ENCODE measurements at regions not wholly inside any gene's neighbourhood (a gene's known extent, or its start where the extent isn't known, plus 50 kb on each side); places are given as distances from the start of the nearest gene placed in this dataset.

DNA sequence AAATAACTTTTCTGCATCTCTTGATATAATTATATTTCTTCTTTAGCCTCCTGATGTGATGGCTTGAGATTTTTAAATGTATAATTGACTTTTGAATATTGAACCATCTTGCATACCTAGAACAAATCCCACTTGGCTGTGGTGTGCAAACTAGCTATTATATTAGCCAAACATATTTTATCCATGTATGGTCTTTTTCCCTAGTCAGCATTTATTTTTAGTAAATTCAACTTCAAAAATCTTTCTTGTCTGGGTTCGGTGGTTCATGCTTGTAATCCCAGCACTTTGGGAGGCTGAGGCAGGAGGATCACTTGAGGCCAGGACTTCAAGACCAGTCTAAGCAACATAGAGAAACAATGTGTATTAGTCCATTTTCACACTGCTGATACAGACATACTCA lies 386.6 kb upstream of the VWC2 start:
- no peak for DNase-seq

DNA sequence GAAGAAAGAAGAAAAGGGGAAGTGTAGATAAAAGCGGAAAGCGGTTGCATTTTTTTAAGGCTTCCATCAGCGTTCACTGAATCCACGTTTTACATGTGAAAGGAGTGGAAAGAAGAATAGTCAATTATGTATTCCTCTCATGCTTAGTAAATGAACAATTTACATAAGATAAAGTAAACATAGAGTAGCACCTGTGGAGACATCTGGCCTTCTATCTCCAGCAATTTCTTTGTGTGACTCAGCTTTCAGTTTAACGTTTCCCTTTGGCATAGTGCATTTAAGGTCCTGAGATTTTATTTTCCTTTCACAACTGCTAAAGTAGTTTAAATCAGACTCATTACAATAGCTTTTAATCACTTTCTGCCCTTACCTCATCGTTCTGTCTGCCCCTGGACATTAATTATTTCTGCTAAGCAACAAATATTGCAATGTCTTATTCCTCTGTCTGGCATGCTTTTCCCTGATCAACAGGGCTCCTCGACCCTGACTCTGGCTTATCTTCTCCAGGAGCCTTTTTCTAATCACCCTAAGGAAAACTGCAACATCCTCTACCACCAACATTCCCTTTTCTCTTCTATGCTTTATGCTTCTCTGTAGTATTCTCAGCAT lies 383.5 kb upstream of the VWC2 start:
- no peak for DNase-seq

DNA sequence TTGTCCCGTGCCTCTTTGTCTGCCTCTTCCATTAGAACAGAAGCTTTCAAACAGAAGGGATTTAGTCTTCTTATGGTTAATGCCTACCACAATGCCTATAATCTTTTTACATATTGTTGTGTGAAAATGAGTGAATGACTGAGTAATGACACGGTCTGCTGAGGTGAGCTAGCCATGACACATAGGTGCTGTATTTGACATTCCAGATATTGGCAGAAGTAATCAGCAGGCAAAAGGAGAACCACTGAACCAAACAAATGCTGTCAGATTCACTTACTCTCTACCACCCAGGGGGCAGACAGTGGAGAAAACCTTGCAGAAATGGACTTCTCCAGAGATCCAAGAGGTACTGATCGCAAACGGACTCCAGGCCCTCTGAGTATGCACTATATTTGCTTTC lies 377.2 kb upstream of the VWC2 start:
- no peak for DNase-seq

DNA sequence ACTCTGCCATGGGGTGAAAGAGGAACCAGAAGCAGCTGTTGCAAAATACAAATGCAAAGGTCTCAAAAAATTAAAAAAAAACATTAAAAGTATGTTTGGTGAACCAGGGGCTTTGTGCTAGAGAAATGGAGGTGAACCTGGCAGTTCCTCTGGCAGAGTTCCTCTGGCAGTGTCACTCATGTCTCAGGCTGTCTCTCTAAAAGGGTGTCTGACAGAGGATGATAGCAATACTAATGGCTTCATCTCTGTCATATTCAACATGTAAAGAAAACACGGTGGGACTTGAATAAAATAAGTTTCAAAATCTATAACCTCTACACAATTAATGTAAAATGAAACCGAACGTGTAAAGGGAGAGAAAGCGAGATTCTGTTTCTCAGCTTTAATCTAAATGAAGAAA lies 375.7 kb upstream of the VWC2 start:
- DNase-seq: no peak

DNA sequence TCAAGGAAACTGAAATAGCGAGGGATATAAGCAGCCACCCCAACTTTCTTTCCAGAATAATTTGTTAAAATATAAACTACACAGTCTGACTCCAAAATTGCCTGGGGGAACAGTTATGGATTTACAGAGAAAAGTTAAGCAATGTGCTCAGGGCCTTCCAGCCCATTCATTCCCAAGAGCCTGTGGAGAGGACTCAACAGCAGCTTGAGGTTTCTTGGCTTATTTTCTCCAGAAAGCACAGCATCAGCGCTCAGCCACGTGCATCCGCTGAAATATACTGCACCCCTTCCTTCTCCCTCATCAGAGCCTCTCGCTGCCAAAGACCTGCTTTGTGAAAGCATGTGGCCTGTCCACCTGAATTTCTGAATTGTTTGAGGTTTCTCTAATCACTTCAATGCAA lies 375.2 kb upstream of the VWC2 start:
- no peak for DNase-seq

DNA sequence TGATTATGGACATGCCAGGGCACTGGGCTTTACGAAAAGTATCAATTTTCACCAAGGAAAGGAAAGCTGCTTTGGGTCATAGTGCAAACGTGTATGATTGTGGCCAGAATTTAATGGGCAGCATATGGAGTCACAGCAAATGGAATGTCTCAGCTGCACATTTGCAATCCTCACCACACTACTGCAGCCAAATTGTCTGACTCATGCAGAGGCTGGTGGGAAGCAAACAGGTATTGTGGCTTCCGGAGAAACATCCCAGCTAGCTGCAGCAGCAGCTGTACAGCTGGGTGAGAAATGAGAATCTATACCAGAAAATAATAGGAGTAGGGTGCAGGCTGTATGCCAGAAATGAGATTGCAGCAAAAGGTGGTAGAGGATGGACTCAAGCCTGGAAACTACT lies 374.7 kb upstream of the VWC2 start:
- DNase-seq: no peak

DNA sequence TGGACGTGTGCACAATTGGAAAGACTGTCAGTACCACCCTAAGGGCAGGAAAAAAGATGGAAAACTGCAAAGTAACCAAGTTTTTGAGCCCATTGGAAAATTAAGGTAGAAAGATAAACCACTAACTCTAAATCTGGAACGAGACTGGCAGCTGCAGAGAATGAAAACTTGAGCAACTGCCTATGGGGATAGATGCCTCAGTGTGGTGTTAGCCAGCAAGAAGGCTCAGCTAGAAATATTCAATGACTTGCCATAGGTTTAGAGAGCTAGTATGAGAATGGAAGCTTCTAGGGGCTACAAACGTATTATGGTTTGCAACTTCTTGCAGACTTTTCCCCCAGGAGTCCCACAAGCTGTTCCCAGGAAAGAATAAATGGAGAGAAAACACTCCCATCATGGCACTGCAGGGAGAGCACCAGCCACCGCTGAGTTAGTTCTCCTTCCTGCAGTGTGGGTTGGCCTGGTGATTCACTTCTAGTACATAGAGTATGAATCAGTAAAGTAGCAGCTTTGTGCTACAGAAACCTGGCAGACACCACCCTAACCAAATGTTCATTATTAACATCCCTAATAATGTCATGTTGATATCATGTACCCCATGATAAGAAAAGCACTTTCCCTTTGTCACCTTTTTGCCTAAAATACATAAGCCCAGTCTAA lies 372.4 kb upstream of the VWC2 start:
- no peak for DNase-seq

DNA sequence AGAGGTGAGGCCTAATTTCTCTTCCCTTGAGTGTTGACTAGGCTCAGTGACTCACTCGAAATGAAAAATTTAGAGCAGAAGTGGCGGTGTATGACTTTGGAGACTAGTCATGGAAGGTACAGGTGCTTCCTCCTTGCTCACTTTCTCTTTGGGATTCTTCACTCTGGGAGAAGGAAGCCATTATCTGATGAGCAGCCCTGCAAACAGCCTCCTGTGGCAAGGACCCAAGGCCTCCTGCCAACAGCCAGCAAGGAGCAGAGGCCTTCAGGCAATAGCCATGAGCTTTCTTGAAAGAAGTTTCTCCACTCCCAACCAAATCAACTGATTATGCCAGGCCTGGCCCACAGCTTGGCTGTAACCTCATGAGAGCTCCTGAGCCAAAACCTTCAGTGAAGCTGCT lies 369.6 kb upstream of the VWC2 start:
- DNase-seq: no peak

DNA sequence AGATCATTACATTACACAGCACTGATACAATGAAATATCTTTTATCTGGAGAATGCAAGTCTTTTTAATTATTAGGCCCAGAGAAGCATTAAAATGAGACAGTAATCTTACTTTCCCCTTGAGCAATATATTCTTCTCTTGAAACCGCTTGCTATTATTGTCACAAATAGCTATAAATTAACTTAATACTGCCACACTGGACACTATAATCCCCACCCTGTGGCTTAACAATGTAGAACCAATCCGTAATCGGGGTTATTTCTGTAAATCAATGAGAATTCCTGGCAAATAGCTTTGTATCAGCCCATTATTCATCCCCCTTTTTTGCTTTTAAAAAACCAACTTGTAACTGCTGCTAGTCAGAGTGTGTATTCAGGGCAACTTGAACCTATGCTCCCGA lies 366.2 kb upstream of the VWC2 start:
- no peak for DNase-seq

DNA sequence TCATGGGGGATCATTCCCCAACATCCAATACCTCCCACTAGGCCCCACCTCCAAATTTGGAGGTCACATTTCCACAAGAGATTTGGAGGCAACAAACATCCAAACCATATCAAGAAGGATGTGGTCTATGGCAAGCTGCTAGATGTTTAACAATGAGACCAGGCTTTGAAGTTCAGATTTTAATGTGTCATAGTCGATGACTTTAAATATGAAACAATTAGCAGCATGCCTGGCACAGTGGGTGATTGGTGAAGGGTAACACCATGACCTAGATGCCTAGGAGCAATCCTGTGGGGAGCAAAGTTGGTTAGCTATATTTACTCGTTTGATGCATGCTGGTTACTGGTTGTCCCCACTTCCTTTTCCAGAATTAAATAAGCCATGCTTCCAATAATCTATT lies 356.4 kb upstream of the VWC2 start:
- DNase-seq: no peak

DNA sequence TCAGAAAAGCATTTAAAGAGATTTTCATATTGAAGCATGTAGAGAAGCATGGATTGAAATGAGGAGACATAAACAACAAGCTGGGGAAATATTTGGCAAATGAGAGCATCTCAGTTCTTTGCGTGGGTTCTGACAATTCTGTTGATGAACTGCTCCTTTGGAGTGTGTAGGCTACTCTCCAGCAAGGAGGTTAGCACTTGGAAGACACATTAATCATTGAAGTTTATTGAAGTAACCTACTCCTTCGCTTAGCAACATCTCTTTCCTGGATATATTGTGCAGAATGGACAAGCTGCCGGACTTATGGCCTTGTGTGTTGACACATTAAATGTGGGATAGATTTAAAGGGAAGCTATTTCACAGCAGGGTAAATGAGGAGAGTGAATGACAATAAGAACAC lies 354.5 kb upstream of the VWC2 start:
- DNase-seq: no peak

DNA sequence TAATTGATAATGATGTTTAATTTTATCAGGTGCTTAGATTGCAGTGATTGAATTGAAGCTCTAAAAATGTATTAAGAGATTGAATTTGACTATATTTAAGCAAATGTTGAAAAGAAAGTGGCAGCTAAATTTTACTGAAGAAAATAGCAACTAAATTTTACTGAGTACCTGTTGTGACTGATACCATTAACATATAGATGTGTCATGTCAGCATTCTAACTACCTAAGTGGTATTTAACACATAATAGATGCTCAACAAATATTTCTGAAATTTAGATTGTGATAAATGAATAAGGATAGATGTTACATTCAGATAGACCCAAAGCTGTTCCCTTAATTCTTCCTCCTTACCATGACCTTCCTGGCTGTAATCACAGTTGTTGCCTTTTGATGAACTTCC lies 350.9 kb upstream of the VWC2 start:
- no peak for DNase-seq

DNA sequence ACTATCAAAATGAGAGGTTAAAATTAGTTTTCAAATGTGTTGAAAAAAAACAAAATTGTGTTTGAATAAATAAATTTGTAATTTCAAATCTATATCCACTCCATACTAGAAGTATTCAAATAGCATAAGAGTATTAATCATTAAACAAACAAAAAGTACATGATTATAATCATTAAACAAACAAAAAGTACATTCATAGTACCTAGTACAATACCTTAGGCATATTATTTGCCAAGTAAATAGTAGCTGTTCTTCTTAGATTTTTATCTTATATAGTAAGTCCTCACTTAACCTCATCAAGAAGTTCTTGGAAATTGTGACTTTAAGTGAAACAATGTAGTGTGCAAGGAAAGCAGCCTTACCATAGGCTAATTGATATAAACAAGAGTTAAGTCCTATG lies 349.3 kb upstream of the VWC2 start:
- DNase-seq: no peak

DNA sequence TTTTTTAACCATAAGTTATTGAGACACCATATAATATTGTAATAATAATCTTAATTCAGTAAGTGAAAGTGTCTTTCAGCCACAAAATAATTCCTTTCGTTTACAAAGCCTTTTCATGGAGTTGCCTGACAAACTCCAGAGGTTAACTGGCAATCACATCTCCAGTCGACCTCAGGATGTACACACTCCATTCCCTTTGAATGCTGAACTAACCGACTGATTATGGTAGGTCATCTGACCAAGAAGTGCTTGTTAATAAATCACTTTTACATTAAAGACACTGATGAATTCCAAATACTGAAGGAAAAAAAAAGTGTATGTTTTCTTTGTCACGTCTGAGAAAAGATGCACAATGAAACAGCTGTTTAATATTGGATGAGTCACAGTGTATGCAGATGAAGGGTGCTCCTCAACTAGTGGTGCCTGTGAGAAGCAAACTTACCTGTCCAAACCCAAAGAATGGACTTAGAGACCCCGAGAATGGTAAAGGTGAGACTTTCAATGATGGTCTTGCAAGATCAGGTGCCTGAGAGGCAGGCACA lies 348.1 kb upstream of the VWC2 start:
- no peak for DNase-seq

DNA sequence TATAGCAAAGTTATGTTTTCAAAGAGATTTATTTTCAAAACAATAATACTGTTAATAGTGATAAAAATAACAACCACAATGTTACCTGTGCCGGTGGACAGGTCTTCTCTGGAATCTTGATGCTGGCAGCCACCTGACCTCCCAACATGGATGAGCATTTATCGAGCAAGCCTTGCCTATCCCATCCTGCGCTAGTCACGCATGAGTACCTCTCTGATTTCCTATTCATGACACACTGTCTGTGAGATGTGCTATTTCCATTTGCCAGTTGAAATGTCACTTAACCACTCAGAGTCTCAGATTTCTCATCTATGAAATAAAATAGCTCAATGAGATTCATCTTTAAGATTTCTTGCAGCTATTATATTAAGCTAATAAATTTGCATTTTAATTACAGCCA lies 341.2 kb upstream of the VWC2 start:
- DNase-seq: no peak

DNA sequence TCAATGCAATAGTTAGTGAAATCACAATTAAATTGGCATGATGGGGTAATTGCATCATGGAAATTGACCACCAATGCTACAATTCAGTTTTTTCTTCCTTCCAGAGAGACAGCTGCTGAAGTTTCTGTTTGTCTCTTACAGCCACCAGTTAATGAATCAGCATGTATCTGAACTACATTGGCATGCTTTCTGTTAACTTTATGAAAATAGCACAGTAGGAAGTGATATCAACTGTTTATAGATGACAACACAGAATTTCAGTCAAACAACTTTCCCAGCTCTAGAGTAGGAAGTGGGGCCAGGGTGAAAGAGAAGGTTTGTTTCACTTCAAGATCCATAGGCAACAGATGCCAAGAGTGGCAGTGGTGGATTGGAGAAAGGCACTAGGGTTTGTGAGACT lies 339.6 kb upstream of the VWC2 start:
- no peak for DNase-seq

DNA sequence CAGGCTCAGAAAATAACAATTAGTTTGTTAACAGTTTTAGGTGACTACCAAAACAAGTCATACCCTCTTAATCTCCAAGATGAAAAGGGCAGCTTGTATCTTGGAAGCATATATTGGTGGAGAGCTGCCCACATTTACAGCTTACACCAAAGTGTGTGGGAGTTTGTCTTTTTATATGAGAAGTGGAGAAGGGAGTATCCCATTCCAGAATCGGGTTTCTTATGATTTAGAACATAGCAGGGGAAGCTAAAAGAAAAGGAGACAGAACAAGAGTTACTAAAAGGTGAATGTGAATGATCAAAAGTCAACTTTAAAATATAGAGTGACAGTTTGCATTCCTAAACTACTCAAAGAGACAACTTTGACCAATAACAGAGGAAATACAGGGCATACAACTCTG lies 338.6 kb upstream of the VWC2 start:
- DNase-seq: no peak

DNA sequence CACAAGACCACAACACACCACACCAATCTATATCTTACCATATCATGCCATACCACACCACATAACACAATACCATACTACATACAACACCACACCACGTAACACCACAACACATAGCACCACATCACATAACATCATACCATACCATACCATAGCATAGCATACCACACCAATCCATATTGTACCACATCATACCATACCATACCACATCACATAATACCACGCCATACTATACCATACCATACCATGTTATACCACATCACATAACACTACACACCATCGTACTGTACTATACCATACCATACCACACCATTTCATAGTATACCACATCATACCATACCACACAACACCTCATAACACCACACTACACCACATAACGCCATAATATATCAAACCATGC lies 335.2 kb upstream of the VWC2 start:
- no peak for DNase-seq

DNA sequence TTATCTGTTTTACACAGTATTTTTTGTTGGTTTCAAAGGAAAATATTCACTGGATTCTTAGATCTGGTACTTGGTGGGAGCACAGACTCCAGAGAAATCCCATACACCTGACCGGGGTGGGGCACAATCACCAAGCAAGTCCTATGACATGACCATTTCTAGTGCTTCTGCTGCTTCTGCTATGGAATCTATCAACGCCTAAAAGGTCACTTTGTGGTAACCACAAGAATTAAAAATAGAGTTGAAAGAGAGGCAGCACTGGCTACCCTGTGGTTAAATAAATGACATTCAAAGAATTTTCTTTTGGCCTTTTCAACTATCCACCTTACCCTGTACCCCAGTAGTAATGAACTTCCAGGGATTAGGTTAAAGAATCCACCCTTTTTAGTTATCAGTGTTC lies 329.9 kb upstream of the VWC2 start:
- DNase-seq: no peak

DNA sequence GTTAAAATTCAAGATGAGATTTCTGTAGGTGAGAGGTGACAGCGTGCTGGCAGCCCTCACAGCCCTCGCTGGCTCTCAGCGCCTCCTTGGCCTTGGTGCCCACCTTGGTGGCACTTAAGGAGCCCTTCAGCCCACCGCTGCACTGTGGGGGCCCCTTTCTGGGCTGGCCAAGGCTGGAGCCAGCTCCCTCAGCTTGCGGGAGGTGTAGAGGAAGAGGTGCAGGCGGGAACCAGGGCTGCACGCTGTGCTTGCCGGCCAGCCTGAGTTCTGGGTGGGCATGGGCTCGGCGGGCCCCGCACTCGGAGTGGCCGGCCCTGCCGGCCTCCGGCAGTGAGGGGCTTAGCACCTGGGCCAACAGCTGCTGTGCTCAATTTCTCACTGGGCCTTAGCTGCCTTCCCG lies 320.0 kb upstream of the VWC2 start:
- DNase-seq: no peak

DNA sequence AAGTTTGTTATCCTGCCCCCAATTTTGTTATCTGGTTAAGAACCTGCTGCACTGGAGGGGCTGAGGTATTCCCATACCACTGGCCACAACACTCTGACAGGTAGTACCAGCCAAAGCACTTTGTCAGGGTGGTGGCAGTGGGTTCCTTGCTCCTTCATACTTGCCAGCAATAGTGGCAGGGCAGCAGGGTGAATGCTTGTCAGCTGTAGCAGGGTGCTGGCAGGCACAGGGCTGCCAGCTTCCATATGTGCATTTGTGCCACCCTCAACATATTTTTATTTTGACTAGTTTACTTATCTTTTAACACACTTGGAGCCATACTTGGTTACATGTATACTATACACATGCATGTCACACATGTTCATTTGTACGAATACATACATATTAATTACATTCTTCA lies 294.0 kb upstream of the VWC2 start:
- no peak for DNase-seq

DNA sequence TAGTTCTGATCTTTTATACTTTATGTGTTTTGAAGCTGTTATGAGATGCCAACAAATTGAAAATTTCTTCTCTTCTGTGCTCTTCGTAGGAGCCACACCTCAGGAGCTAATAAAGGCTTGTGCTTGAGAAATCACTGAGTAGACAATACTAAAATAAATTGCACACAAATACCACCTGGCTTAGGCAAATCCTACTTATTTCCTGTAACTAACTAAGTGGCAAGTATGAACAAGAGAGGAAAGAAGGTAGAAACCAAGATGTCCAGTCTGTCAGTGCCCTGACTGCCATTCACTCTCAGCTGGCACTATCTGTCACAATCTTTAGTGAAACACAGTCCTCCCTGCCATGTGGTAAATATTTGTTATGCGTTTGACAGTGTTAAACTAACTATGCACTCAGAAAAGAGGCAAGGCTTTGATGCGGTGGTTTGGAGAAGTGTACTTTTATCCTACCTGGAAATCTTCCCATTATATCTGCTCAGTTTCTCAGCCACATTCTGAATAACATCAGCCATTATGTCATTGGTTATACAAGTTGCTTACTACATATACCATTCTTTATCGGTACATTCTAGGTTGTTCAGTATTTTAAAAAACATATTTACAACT lies 293.4 kb upstream of the VWC2 start:
- no peak for DNase-seq

DNA sequence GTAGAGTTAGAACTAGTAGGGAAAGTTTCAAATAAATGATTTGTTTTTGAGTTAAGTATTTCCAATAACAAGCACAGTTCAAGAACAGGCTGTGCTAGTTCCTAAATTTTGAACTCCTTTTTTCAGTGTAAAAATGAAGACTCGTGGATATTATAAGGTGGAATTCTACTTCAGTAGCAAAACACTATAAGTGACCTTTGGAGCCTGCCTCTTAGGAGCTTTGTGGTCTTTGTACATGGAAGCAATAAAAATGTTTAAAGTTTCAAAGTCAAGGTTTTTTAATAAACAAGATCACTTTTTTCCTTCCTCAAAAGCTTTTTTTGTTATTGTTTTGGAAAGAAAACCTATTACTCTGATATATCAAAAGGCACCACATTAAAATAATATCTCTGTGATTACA lies 292.4 kb upstream of the VWC2 start:
- no peak for DNase-seq

DNA sequence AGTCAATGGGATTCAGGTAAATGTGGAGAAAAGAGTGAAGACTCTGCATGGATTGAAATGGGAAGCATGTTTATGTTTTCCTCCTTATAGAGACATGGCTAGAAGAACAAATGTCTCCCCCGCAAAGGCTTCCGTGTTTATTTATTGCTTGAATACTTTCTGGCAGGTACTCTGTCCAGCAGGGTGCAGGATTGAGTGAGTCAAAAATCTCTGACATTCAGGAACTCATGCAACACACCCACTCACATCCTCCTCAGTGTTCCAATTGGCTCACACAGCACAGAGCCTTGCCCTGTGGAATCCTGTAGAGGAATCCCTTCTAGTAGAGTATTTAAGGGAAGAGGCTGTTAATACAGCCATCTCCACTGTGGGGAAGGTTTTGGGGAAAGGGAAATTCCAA lies 290.3 kb upstream of the VWC2 start:
- no peak for DNase-seq

Data from NCI-H1092 (cell line).